Adrenal gland (tissue), 5 donors: ENCODE measurements at regions not wholly inside any gene's neighbourhood (a gene's known extent, or its start where the extent isn't known, plus 50 kb on each side); places are given as distances from the start of the nearest gene placed in this dataset.

Source experiments
- CTCF ChIP-seq, 6 experiments: fragments of 450-650 bp in 4 of 6; fragments of 200-600 bp in 2 of 6; sonication (generic) in 1 of 6; IDR thresholded peaks; 1 replicate in 5 of 6; 2 replicates in 1 of 6; pipeline versions ENCODE4 v1.5.1 to v1.8.0; 2016 to 2021; ENCODE audit warnings: antibody characterized with exemption in 6 of 6, mild to moderate bottlenecking in 2 of 6, moderate library complexity in 1 of 6
- POLR2A ChIP-seq, 2 donors: fragments of 450-650 bp; IDR thresholded peaks; one replicate each; pipeline ENCODE4 v1.6.1; 2017; ENCODE audit warnings: antibody characterized with exemption in 2 of 2, mild to moderate bottlenecking in 2 of 2, moderate library complexity in 1 of 2
- donor health status: DM: no; HTN: no; CAD: no.

DNA sequence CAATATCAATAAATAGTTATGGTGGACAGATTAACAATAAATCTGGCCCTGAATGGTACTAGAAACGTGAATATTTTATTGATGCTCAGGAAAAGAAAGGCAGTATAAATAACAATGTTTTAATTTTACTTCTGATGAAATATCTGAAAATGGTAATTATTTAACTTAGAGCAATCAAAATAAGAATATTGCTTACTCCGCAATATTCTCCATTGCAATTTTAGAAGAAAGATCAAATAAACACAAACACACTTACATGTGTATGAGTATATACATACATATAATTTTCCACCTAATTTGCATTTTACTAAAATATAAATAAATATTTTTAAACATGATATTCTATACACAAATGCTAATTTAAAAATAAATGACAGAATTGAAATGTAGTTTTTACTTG lies 1130.5 kb downstream of the NCAM2 start:
- TF ChIP-seq CTCF (IDR thresholded peaks at IDR 0.05): no peak
- TF ChIP-seq POLR2A (IDR thresholded peaks at IDR 0.05): no peak
